ENCODE measurements at regions not wholly inside any gene's neighbourhood (a gene's known extent, or its start where the extent isn't known, plus 50 kb on each side); places are given as distances from the start of the nearest gene placed in this dataset.

DNA sequence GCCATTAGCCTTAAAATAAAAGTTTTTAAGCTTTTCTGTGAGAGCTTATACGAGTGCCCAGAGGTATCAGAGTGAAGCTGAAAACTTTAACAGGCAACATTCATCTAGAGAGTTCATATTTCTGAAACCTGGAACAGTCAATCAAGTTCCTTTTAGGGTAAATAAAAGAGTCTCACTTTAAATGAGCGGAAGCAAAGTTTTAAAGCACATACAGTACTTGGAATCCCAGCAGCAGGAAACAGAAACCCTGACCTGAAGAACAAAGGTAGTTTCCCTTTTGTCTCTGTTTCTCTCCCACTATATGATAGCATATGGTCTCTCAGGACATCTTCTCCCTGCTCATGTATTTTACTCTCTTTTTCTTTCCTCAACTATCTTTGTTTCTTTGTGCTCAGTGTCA is 153.0 kb downstream of the ASB9 start:
- no peak for TF ChIP-seq EZH2 (IDR thresholded peaks at IDR 0.05; ENCODE audit: borderline replicate concordance, insufficient read depth, low read depth, low read length, poor library complexity, severe bottlenecking)
- TF ChIP-seq, protein P1, sequence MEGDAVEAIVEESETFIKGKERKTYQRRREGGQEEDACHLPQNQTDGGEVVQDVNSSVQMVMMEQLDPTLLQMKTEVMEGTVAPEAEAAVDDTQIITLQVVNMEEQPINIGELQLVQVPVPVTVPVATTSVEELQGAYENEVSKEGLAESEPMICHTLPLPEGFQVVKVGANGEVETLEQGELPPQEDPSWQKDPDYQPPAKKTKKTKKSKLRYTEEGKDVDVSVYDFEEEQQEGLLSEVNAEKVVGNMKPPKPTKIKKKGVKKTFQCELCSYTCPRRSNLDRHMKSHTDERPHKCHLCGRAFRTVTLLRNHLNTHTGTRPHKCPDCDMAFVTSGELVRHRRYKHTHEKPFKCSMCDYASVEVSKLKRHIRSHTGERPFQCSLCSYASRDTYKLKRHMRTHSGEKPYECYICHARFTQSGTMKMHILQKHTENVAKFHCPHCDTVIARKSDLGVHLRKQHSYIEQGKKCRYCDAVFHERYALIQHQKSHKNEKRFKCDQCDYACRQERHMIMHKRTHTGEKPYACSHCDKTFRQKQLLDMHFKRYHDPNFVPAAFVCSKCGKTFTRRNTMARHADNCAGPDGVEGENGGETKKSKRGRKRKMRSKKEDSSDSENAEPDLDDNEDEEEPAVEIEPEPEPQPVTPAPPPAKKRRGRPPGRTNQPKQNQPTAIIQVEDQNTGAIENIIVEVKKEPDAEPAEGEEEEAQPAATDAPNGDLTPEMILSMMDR (IDR thresholded peaks at IDR 0.05) = no peak
- Mint-ChIP-seq H3K27me3 (no peaks in the 10 kb centered on the region), H3K4me3 (no peak overlapping the region), H3K9me3 (ENCODE audit: insufficient read depth) (no peaks in the 10 kb centered on the region), H3K27ac (no peak overlapping the region), H3K4me1 (no peaks in the 10 kb centered on the region)
- no CpG with 5 or more reads among the region's 2 CpGs for WGBS (ENCODE audit: insufficient coverage)
- Histone ChIP-seq H3K27ac (ENCODE audit: low read length in 2 of 2) (no peak overlapping the region), H3K4me1 (ENCODE audit: control insufficient read depth in 2 of 2, insufficient read depth in 2 of 2, low read length in 2 of 2) (no peaks in the 10 kb centered on the region), H3K9me3 (ENCODE audit: control extremely low read depth in 1 of 3, control insufficient read depth in 2 of 3, insufficient read depth in 1 of 3, low read length in 2 of 3) (no peaks in the 10 kb centered on the region), H3K27me3 (replicated peaks in 1 of 4; ENCODE audit: control extremely low read depth in 1 of 4, control insufficient read depth in 3 of 4, insufficient read depth in 4 of 4, low read length in 3 of 4) (peaks cover 0 to 3% (median 0%) of the 10 kb centered on the region in 4 experiments), H3K79me2 (ENCODE audit: control insufficient read depth, insufficient read depth, low read length) (no peaks in the 10 kb centered on the region), H2AFZ (ENCODE audit: insufficient read depth, low read depth, low read length, poor library complexity, severe bottlenecking) (no peak overlapping the region), H3K4me2 (replicated peaks; ENCODE audit: low read depth, low read length, poor library complexity, severe bottlenecking) (no peak overlapping the region), H3K9ac (ENCODE audit: low read length) (no peak overlapping the region), H4K20me1 (ENCODE audit: control insufficient read depth, insufficient read depth, low read length, poor library complexity, severe bottlenecking) (no peaks in the 10 kb centered on the region), H3K36me3 (replicated peaks in 1 of 2; ENCODE audit: control extremely low read depth in 1 of 2, control insufficient read depth in 1 of 2, extremely low read depth in 1 of 2, insufficient read depth in 2 of 2, low read length in 1 of 2) (no peaks in the 10 kb centered on the region), H3K4me3 (ENCODE audit: control extremely low read depth in 1 of 5, extremely low read depth in 1 of 5, insufficient read depth in 1 of 5, low read depth in 2 of 5, low read length in 4 of 5) (no peak overlapping the region)
- POLR2A ChIA-PET = no interaction called here
- ATAC-seq (ENCODE audit: low read depth) (no peak), DNase-seq (no peak)
- CTCF ChIA-PET = no interaction called here
- intact Hi-C loops (cut with micrococcal nuclease) = no loop called here

DNA sequence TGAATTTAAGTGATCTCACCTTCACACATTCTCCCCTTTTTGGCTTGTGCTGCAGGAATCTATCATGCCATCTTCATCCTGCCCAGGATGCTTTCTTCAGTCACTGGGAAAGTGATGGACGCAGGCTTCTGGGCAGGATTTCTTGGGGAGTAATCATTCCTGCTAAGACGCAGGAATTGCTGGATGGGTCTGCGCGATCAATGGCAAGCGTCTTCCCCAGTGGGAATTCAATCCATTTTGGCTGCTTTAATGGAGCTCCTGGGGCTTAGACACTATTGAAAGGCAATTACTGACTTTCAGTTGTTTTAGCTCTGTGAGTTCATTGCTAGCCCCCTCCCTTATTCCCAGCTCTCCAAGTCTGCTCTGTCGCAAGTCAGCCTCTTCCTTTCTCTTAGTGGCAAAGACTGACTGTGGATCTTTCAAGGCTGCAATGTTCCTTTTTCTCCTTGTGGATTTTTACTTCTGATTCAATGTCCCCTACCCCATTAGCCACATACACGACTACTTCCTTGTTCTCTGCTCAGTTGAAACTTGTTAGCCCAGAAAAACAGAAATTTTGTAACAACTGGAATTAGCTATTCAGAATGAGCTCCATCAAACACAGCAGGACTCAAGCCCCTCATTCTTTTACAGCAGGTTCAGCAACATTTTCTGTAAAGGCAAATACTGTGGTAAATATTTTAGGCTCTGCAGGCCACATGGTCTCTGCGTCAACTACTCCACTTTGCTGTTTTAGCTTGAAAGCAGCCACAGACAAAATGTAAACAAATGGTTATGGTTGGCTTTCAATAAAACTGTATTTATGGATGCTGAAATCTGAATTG is 154.9 kb downstream of the ASB9 start:
- WGBS (ENCODE audit: insufficient coverage) = 50% methylated on average over 1 of the region's 8 CpGs
- intact Hi-C loops (cut with micrococcal nuclease) = no loop called here
- no peak overlapping the region for H3K27ac Mint-ChIP-seq

More for the DNA sequence above, 154.9 kb downstream of the ASB9 start:
- ATAC-seq (ENCODE audit: low read depth) = no peak
- H3K9me3 Mint-ChIP-seq (ENCODE audit: insufficient read depth) = no peaks in the 10 kb centered on the region
- H3K4me3 ChIP-seq (ENCODE audit: control extremely low read depth in 1 of 5, extremely low read depth in 1 of 5, insufficient read depth in 1 of 5, low read depth in 2 of 5, low read length in 4 of 5) = no peak overlapping the region
- no peak overlapping the region for H2AFZ ChIP-seq (ENCODE audit: insufficient read depth, low read depth, low read length, poor library complexity, severe bottlenecking)
- H3K27ac ChIP-seq (ENCODE audit: low read length in 2 of 2) = no peak overlapping the region
- H4K20me1 ChIP-seq (ENCODE audit: control insufficient read depth, insufficient read depth, low read length, poor library complexity, severe bottlenecking) = no peaks in the 10 kb centered on the region
- H3K27me3 Mint-ChIP-seq = no peaks in the 10 kb centered on the region
- H3K4me1 Mint-ChIP-seq = no peaks in the 10 kb centered on the region
- no peaks in the 10 kb centered on the region for H3K9me3 ChIP-seq (ENCODE audit: control extremely low read depth in 1 of 3, control insufficient read depth in 2 of 3, insufficient read depth in 1 of 3, low read length in 2 of 3)
- CTCF ChIA-PET = no interaction called here
- no peak overlapping the region for H3K4me2 ChIP-seq (replicated peaks; ENCODE audit: low read depth, low read length, poor library complexity, severe bottlenecking)
- TF ChIP-seq, protein P1 (IDR thresholded peaks at IDR 0.05) = no peak
- no peak for TF ChIP-seq EZH2 (IDR thresholded peaks at IDR 0.05; ENCODE audit: borderline replicate concordance, insufficient read depth, low read depth, low read length, poor library complexity, severe bottlenecking)
- H3K4me3 Mint-ChIP-seq = no peak overlapping the region
- H3K27me3 ChIP-seq (replicated peaks in 1 of 4; ENCODE audit: control extremely low read depth in 1 of 4, control insufficient read depth in 3 of 4, insufficient read depth in 4 of 4, low read length in 3 of 4) = peaks cover 0 to 3% (median 0%) of the 10 kb centered on the region in 4 experiments
- H3K9ac ChIP-seq (ENCODE audit: low read length) = no peak overlapping the region
- no peak for DNase-seq
- H3K79me2 ChIP-seq (ENCODE audit: control insufficient read depth, insufficient read depth, low read length) = no peaks in the 10 kb centered on the region
- no peaks in the 10 kb centered on the region for H3K36me3 ChIP-seq (replicated peaks in 1 of 2; ENCODE audit: control extremely low read depth in 1 of 2, control insufficient read depth in 1 of 2, extremely low read depth in 1 of 2, insufficient read depth in 2 of 2, low read length in 1 of 2)
- POLR2A ChIA-PET = no interaction called here
- no peaks in the 10 kb centered on the region for H3K4me1 ChIP-seq (ENCODE audit: control insufficient read depth in 2 of 2, insufficient read depth in 2 of 2, low read length in 2 of 2)
